Gastrocnemius medialis (tissue), 4 donors: ENCODE measurements at regions not wholly inside any gene's neighbourhood (a gene's known extent, or its start where the extent isn't known, plus 50 kb on each side); places are given as distances from the start of the nearest gene placed in this dataset.

Experiments
- ATAC-seq, 2 donors: fragments of 150-250 bp; one replicate each; pipeline ENCODE4 v1.9.1; 2016
- DNase-seq, 2 donors: peaks; one replicate each; pipeline ENCODE4 v3.0.0-alpha.2; 2019
- H3K27ac ChIP-seq, 4 donors: fragments of 200-600 bp; sonication (generic); 1 replicate in 1 of 4; 2 replicates in 3 of 4; pipeline ENCODE4 v1.5.1; 2016 to 2018; ENCODE audit warnings: mild to moderate bottlenecking in 2 of 4, moderate library complexity in 1 of 4
- H3K27me3 ChIP-seq, 3 donors: fragments of 200-600 bp; sonication (generic) in 2 of 3; 1 replicate in 1 of 3; 2 replicates in 2 of 3; pipeline versions ENCODE4 v1.5.1 to v1.6.0; 2016 to 2019; ENCODE audit warnings: mild to moderate bottlenecking in 1 of 3, moderate library complexity in 1 of 3
- H3K36me3 ChIP-seq, 2 donors: fragments of 200-600 bp; sonication (generic) in 1 of 2; one replicate each; pipeline ENCODE4 v1.5.1; 2017 to 2018
- H3K4me1 ChIP-seq, 2 donors: fragments of 200-600 bp; sonication (generic) in 1 of 2; one replicate each; pipeline ENCODE4 v1.5.1; 2016 to 2017; ENCODE audit warnings: mild to moderate bottlenecking in 2 of 2
- H3K4me3 ChIP-seq, 4 donors: fragments of 200-600 bp; sonication (generic) in 3 of 4; 1 replicate in 1 of 4; 2 replicates in 3 of 4; pipeline ENCODE4 v1.5.1; 2016 to 2019; ENCODE audit warnings: mild to moderate bottlenecking in 2 of 4
- H3K9me3 ChIP-seq, 3 donors: fragments of 200-600 bp; sonication (generic) in 2 of 3; 1 replicate in 1 of 3; 2 replicates in 2 of 3; pipeline ENCODE4 v1.5.1; 2016 to 2019
- CTCF ChIP-seq, 5 experiments: fragments of 450-650 bp in 3 of 5; fragments of 200-600 bp in 2 of 5; sonication (generic) in 2 of 5; IDR thresholded peaks in 4 of 5; conservative IDR thresholded peaks in 1 of 5; 1 replicate in 4 of 5; 2 replicates in 1 of 5; pipeline ENCODE4 v1.5.1; 2016 to 2019; ENCODE audit warnings: antibody characterized with exemption in 5 of 5, mild to moderate bottlenecking in 3 of 5, moderate library complexity in 3 of 5
- POLR2A ChIP-seq, 2 donors: fragments of 450-650 bp; IDR thresholded peaks; one replicate each; pipeline ENCODE4 v1.6.1; 2017; ENCODE audit warnings: antibody characterized with exemption in 2 of 2, mild to moderate bottlenecking in 2 of 2, moderate library complexity in 2 of 2
- in situ Hi-C, 4 donors: fragments of 200-750 bp; cut with MboI; loops; one replicate each; pipeline versions ENCODE4 v1.15.0 to v1.8.0; 2017; ENCODE audit warnings: low sequenced_read_pairs in 4 of 4
- intact Hi-C: fragments of 100-400 bp; cut with DNase I; formaldehyde crosslinking; loops from one replicate; pipeline ENCODE4 v1.15.1; 2023; ENCODE audit warnings: low total_unique reads

- Histone ChIP-seq H3K36me3 (no peaks in the 10 kb centered on the region), H3K9me3 (no peaks in the 10 kb centered on the region), H3K27ac (no peak overlapping the region), H3K4me3 (no peak overlapping the region), H3K27me3 (no peaks in the 10 kb centered on the region), H3K4me1 (peaks cover 0 to 4% of the 10 kb centered on the region in 2 donors)
- in situ Hi-C loops (no loop called here), intact Hi-C loops (no loop called here)
- TF ChIP-seq CTCF (IDR thresholded peaks at IDR 0.05 in 4 of 5, conservative IDR thresholded peaks at IDR 0.05 in 1 of 5) (no peak), POLR2A (IDR thresholded peaks at IDR 0.05) (no peak)
- ATAC-seq (no peak), DNase-seq (no peak)
Observed at GRCh38 chr1:60563777-60564535, 490.4 kb upstream of the C1orf87 start.

- in situ Hi-C loops (no loop called here), intact Hi-C loops (no loop called here)
- ATAC-seq (no peak), DNase-seq (no peak)
- no peak overlapping the region for H3K27ac ChIP-seq
- H3K27me3 ChIP-seq, result no peaks in the 10 kb centered on the region
- no peaks in the 10 kb centered on the region for H3K9me3 ChIP-seq
- H3K4me1 ChIP-seq, result peaks cover 0 to 4% of the 10 kb centered on the region in 2 donors
- TF ChIP-seq CTCF (IDR thresholded peaks at IDR 0.05 in 4 of 5, conservative IDR thresholded peaks at IDR 0.05 in 1 of 5) (no peak), POLR2A (IDR thresholded peaks at IDR 0.05) (no peak)
- no peak overlapping the region for H3K4me3 ChIP-seq
- no peaks in the 10 kb centered on the region for H3K36me3 ChIP-seq
Observed at GRCh38 chr1:60562740-60563139, 489.2 kb upstream of the C1orf87 start.

GRCh38 chr1:60560701-60561100, 487.1 kb upstream of the C1orf87 start:
- intact Hi-C loops (no loop called here), in situ Hi-C loops (no loop called here)
- Histone ChIP-seq H3K27me3 (no peaks in the 10 kb centered on the region), H3K9me3 (no peaks in the 10 kb centered on the region), H3K4me3 (no peak overlapping the region), H3K36me3 (no peaks in the 10 kb centered on the region), H3K4me1 (peaks cover 0 to 4% of the 10 kb centered on the region in 2 donors), H3K27ac (no peak overlapping the region)
- ATAC-seq (no peak), DNase-seq (no peak)
- TF ChIP-seq CTCF (IDR thresholded peaks at IDR 0.05 in 4 of 5, conservative IDR thresholded peaks at IDR 0.05 in 1 of 5) (no peak), POLR2A (IDR thresholded peaks at IDR 0.05) (no peak)

GRCh38 chr1:60558236-60558635, 484.7 kb upstream of the C1orf87 start:
- in situ Hi-C loops, result no loop called here
- no peaks in the 10 kb centered on the region for H3K4me1 ChIP-seq
- no peaks in the 10 kb centered on the region for H3K36me3 ChIP-seq
- H3K27ac ChIP-seq, result no peak overlapping the region
- no peaks in the 10 kb centered on the region for H3K9me3 ChIP-seq
- TF ChIP-seq CTCF (IDR thresholded peaks at IDR 0.05 in 4 of 5, conservative IDR thresholded peaks at IDR 0.05 in 1 of 5) (no peak), POLR2A (IDR thresholded peaks at IDR 0.05) (no peak)
- ATAC-seq (no peak), DNase-seq (no peak)
- no peaks in the 10 kb centered on the region for H3K27me3 ChIP-seq
- H3K4me3 ChIP-seq, result no peak overlapping the region
- intact Hi-C loops, result no loop called here

GRCh38 chr1:60553730-60554129, 480.2 kb upstream of the C1orf87 start:
- no peak overlapping the region for H3K27ac ChIP-seq
- no peak for ATAC-seq
- no peak overlapping the region for H3K4me3 ChIP-seq
- intact Hi-C loops (no loop called here), in situ Hi-C loops (no loop called here)
- H3K4me1 ChIP-seq, result no peaks in the 10 kb centered on the region
- no peak for DNase-seq
- no peaks in the 10 kb centered on the region for H3K9me3 ChIP-seq
- no peak for TF ChIP-seq POLR2A (IDR thresholded peaks at IDR 0.05)
- TF ChIP-seq CTCF (IDR thresholded peaks at IDR 0.05 in 4 of 5, conservative IDR thresholded peaks at IDR 0.05 in 1 of 5), result no peak
- H3K36me3 ChIP-seq, result no peaks in the 10 kb centered on the region
- H3K27me3 ChIP-seq, result no peaks in the 10 kb centered on the region
